Stimulated activated naive CD4-positive, alpha-beta T cell (primary cell): ENCODE measurements at regions not wholly inside any gene's neighbourhood (a gene's known extent, or its start where the extent isn't known, plus 50 kb on each side); places are given as distances from the start of the nearest gene placed in this dataset.
A peak's percentile ranks its signal among the peaks of the same experiment; 100 is the strongest.

Source experiments
- DNase-seq, 6 experiments: peaks; one replicate each; lab custom pipeline; 2025; lab: John Stamatoyannopoulos, UW

- no peak for DNase-seq
These were observed 78.3 kb upstream of the NEK6 start for GRCh38 chr9:124179196-124180071.

DNA sequence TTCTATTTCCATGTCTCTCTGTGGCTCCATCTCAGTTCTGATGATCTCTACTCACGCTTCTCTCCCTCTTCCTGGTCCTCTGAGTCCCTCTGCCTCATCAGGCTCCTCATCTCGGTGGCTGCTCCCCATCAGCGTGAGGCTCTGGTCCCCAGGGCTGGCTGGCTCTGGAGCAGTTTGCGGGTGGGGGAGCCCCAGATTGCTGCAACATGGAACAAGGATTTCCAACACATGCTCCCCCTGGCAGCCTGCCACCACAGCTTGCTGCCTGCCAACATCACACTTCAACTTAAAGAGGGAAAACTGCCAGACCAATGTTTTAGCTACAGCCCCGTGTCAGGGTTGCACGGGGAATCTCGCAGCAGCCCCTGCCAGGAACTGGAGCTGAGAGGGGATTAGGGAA, 77.2 kb upstream of the NEK6 start:
- no peak for DNase-seq

DNA sequence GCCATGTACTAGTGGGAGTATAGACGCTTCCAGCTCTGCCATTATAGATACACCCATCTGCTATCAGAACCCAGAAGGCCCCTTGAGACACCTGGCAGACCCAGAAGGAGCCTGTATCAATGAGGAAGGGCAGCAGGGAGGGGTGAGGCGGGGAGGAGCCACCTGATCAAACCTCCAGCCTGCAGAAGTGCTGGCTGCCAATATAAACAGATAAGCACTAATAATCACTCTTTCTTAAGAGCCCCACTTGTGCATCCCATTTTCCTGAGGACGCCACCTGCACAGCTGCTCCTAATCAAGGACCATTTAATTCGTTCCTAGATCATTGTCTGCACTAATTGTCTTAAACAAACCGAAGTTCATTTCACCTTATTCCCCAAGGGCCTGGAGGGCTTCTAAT, 75.0 kb upstream of the NEK6 start:
- no peak for DNase-seq

GRCh38 chr9:124183772-124184171, 74.0 kb upstream of the NEK6 start:
- no peak for DNase-seq

DNA sequence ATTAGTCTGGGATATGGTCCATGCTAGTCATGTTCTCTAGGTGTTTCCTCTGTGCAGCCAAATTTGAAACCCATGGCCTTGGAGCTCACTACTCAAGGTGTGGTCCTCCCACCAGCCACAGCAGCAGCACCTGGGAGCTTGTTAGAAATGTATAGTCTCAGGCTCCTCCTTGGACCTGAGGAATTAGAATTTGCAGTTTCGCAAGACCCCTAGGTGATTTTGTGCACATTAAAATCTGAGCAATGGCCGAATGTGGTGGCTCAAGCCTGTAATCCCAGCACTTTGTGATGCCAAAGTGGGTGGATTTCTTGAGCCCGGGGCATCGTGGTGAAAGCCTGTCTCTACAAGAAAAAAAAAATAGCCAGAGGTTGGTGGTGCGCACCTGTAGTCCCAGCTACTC, 72.3 kb upstream of the NEK6 start:
- no peak for DNase-seq

DNA sequence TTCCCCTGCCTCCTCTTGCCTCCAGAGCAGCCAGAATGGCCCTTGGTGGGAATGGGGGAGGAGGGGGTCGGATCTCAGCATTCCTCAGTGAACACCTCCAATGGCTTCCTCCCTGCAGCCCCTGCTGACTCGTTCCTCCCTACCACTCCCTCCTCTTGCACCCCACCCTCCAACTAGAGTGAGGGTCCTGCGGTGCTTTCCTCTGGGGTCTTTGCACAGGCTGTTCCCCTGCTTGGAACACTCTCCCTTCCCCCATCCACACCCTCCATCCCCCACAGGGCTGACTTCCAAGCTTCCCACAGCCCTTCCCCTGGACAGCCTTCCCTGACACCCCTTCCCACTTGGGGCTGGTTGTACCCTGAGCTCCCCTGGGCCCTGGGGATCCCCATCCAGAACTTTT, 70.4 kb upstream of the NEK6 start:
- no peak for DNase-seq

- no peak for DNase-seq
These were observed 69.2 kb upstream of the NEK6 start for GRCh38 chr9:124188331-124189110.

GRCh38 chr9:124190761-124191160, 67.0 kb upstream of the NEK6 start:
- DNase-seq = no peak

DNA sequence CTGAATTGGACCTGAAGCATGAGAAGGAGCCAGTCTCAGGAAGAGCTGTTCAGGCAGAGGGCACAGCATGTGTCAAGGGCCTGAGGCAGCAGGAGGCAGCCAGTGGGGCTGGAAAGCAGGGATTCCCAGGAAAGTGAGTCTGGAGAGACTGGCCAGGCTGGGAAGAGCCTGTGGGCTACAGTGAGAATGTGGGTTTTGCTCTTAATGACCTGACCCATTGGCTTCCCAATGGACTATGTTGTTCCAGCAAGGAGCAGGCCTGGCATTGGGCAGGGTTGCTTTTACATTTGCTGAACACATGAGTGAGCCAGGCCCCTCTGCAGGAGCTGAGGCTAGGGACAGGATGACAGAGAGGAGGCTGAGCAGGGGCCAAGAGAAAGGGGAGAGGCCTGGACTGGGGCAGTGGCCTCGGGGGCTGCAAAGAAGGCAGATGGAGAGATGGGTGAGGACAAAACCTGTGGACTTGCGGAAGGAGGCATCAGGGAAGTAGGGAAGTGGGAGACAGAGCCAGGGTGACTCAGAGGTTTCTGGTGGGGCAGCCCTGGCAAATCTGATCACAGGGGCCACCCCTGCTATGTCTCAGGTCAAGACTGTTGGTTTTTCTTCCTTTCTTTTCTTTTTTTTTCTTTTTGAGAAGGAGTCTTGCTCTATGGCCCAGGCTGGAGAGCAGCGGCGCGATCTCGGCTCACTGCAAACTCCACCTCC, 65.9 kb upstream of the NEK6 start:
- DNase-seq = no peak

DNA sequence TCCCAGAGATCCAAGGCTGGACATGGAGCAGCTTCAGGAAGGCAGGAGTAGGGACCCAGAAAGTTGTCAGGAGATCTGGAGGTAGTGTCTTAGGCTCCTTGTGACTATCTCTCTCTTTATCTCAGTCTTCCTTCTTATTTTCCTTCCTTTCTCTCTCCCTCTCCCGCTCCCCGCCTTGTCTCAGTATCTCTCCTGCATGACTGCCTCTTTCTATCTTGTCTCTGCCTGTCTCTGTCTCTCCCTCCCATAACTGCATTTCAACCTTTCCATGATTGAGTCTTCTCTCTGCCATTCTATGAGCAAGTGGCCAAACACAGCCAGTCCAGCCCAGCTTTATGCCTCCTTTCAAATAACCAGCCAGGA, 61.0 kb upstream of the NEK6 start:
- DNase-seq = no peak

DNA sequence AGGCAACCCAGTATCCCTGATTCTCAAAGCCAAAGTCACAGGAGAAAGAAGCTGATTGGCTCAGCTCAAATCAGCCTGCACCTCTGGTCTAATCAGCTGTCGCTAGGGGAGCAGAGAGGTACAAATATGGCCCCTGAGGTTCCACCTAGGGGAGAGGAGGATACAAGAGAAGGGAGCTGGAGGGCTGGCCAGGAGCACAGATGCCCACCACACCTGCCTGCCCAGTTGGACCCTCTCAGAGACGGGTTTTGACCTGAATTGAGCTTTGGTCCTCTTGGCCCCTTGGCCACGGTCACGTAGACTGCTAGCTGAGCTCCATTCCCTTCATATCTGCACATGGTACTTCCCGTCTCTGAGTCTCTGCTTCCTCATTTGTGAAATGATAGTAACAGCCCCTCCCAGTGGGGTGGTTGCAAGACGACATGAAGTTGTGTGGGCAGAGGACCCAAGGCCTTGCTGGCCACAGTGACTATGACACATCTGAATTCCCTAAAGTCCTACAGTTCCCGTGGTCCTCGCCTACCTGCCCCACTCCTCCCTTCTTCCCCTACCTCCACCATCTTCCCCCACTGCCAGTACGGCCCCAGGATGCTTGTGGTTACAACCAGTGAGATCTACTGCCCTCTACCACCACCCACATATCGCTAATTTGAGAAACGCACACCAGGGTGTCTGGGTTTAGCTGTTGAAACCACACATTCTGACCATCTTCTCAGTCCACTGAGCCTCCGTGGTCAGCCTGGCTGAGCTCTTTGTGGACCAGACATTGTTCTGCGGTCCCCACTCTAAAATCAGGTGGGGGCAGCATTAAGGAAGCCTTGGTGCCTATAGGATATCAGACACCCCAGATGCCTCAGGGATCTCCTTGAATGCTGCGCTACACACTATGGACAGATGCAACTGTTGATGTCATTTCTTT, 60.3 kb upstream of the NEK6 start:
- no peak for DNase-seq

DNA sequence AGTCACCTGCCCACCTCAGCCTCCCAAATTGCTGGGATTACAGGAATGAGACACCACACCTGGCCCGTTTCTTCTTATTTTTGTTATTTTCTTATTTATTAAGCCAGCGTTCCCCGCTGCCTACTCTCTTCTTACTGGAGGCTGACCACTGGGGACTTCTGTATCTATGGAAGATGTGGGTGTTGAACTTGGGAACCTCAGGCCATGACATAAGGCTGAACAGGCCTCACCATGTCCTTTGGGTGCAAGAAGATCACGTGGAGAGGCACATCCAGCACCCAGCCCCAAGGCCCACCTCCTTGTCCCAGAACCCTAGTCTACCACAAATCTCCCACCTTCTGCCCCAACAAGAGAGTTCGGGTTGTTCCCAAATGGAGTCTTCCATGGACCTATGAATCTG, 59.4 kb upstream of the NEK6 start:
- no peak for DNase-seq

- DNase-seq = no peak
These were observed 58.8 kb upstream of the NEK6 start for GRCh38 chr9:124198948-124199347.

DNA sequence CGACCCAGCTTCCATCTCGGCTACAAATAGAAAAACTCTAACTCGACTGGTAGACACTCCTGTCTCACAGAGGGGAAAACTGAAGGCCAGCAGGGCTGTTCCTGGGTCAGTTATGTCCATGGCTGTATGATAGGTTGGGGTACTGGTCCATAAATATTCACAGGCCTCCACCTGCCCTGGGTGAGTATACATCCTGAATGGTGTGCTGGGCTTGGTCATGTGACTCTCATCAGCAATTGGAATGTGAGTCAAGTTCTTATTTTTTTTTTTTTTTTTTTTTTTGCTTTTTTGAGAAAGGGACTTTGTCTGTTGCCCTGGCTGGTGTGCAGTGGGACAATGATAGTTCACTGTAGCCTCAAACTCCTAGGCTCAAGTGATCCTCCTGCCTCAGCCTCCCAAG, 58.3 kb upstream of the NEK6 start:
- no peak for DNase-seq

DNA sequence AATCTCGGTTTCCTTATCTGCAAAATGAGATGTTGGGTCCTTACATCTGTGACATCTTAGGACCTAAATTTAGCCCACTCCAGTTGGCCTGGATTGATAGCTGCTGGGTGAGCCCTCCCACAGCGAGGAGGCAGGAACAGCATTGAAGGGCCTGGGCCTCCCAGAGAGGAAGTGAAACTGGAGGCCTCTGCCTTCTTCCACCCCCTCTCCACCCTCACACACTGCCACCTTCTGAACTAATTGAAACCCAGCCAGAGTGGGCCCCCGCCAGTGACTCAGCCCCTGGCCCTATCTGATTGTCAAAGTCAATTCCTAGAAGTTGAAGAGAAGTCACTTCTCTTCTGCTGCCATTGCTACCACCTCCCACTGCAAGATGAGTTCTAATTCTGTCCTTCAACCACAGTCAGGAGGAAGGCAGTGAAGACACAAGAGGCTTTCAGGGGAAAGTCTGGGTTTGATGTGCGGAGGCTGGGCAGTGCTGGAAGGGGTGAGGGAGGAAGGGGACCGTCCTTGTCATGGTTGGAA, 55.2 kb upstream of the NEK6 start:
- peak in 1 of 6 experiments; percentile 3 for DNase-seq

DNA sequence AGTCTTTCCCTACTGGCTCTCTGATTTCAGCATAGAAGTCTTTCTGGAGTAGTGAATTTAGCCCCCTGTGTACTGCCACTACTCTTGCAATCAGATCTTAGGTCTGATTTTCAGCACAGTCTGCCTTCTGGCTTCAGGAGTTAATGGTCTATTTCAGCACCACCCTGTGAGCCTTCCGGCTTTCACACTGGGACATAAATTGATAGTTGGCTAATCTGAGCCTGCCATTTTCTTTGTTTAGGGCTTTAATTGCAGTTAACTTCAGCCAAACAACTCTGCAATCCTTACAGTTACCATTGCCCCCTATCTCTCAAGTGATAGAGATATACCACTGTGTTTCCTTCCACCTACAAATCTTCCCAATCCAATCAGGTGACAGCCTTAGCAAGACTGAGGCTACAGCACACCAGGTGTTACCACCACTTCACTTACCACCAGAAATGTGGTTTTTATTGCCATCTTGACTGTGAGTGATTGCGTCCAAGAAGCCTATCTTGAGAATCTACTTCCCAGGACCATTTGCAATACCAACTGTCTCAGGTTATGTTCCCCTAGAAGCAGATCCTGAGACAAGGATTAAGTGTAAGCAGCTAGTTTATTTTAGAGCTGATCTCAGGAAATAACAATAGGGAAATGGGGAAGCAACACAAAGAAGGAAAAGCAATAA, 51.9 kb upstream of the NEK6 start:
- DNase-seq = no peak

GRCh38 chr9:124206391-124206790, 51.4 kb upstream of the NEK6 start:
- no peak for DNase-seq
